PC-3 (cell line): ENCODE measurements at regions not wholly inside any gene's neighbourhood (a gene's known extent, or its start where the extent isn't known, plus 50 kb on each side); places are given as distances from the start of the nearest gene placed in this dataset.
A peak's percentile ranks its signal among the peaks of the same experiment; 100 is the strongest.
"Not testable (repeated sequence)": the region's sequence is repeated elsewhere in the genome, so short reads cannot be mapped to it uniquely, and the experiment has no call there.

Source experiments
- ATAC-seq: fragments of 200-7000 bp; cut with Tn5 transposase; 2 replicates; pipeline ENCODE4 v1.9.1; 2020; ENCODE audit warnings: mild to moderate bottlenecking, moderate library complexity
- BruUV-seq: library from RNA; stranded (reverse); fragments of 400-500 nt; replicated peaks from 2 replicates; lab custom pipeline; 2021; lab: Mats Ljungman, UMichigan
- CTCF ChIA-PET: fragments of 300-600 bp; sonication (Branson Sonifier 250); formaldehyde crosslinking; loops from one replicate; lab custom pipeline; 2022; ENCODE audit warnings: antibody characterized with exemption; lab: Charles Lee
- POLR2A ChIA-PET: fragments of 300-600 bp; sonication (Branson Sonifier 250); formaldehyde crosslinking; loops from one replicate; lab custom pipeline; 2022; ENCODE audit warnings: antibody characterized with exemption; ENCODE audit not compliant: unreplicated experiment; lab: Charles Lee
- DNase-seq: peaks from one replicate; pipeline ENCODE4 v3.0.0-alpha.2; 2015
- H2AFZ ChIP-seq: fragments of 300-600 bp; sonication (generic); 2 replicates; pipeline ENCODE4 v1.6.0; 2016; ENCODE audit warnings: antibody characterized with exemption, low read length
- H3F3A ChIP-seq: fragments of 300-600 bp; sonication (generic); one replicate; pipeline ENCODE4 v1.6.0; 2017; ENCODE audit warnings: antibody characterized with exemption, low read length, control low read depth, mild to moderate bottlenecking; ENCODE audit not compliant: unreplicated experiment
- H3K27ac ChIP-seq: fragments of 300-600 bp; sonication (generic); 2 replicates; pipeline ENCODE4 v1.5.1; 2016; ENCODE audit warnings: mild to moderate bottlenecking, low read length
- H3K27me3 ChIP-seq: fragments of 300-600 bp; sonication (generic); 2 replicates; pipeline ENCODE4 v1.6.1; 2016; ENCODE audit warnings: low read length, mixed read lengths
- H3K36me3 ChIP-seq: fragments of 300-600 bp; sonication (generic); 2 replicates; pipeline ENCODE4 v1.6.1; 2016; ENCODE audit warnings: low read depth, mixed run types, low read length, mixed read lengths
- H3K4me1 ChIP-seq: fragments of 300-600 bp; sonication (generic); 2 replicates; pipeline ENCODE4 v1.5.1; 2016; ENCODE audit warnings: low read length; ENCODE audit not compliant: insufficient read depth
- H3K4me2 ChIP-seq: fragments of 300-600 bp; sonication (generic); 2 replicates; pipeline ENCODE4 v1.6.0; 2016; ENCODE audit warnings: low read length
- H3K4me3 ChIP-seq: fragments of 300-600 bp; sonication (generic); 2 replicates; pipeline ENCODE4 v1.5.1; 2016; ENCODE audit warnings: mild to moderate bottlenecking, low read length, mixed read lengths
- H3K79me2 ChIP-seq: fragments of 300-600 bp; sonication (generic); 2 replicates; pipeline ENCODE4 v1.6.1; 2017; ENCODE audit warnings: low read length, mixed read lengths
- H3K9ac ChIP-seq: fragments of 300-600 bp; sonication (generic); 2 replicates; pipeline ENCODE4 v1.6.0; 2016; ENCODE audit warnings: mild to moderate bottlenecking, low read length
- H3K9me2 ChIP-seq: fragments of 300-600 bp; sonication (generic); replicated peaks from 2 replicates; pipeline ENCODE4 v1.6.1; 2016; ENCODE audit warnings: mixed run types, low read length, mixed read lengths
- H3K9me3 ChIP-seq: fragments of 300-600 bp; sonication (generic); 2 replicates; pipeline ENCODE4 v1.6.1; 2016; ENCODE audit warnings: low read length, mixed read lengths
- H4K20me1 ChIP-seq: fragments of 300-600 bp; sonication (generic); 2 replicates; pipeline ENCODE4 v1.6.1; 2016; ENCODE audit warnings: low read length, mixed read lengths
- EZH2 ChIP-seq: fragments of 300-600 bp; sonication (generic); IDR thresholded peaks from one replicate; pipeline ENCODE4 v1.6.1; 2017; ENCODE audit warnings: antibody characterized with exemption, mild to moderate bottlenecking, low read length; ENCODE audit not compliant: unreplicated experiment
- EZH2phosphoT487 ChIP-seq: fragments of 300-600 bp; sonication (generic); IDR thresholded peaks from 2 replicates; pipeline ENCODE4 v1.6.1; 2018; ENCODE audit warnings: mild to moderate bottlenecking, antibody characterized with exemption, low read length, borderline replicate concordance
- intact Hi-C: fragments of 100-400 bp; cut with micrococcal nuclease; formaldehyde crosslinking; loops from 2 replicates; pipeline ENCODE4 v1.9.0; 2023
- TF ChIP-seq, protein P1 (sequence below): fragments of 300-600 bp; sonication (generic); conservative IDR thresholded peaks from 2 replicates; pipeline ENCODE4 v1.5.1; 2017; ENCODE audit warnings: antibody characterized with exemption, low read depth, mild to moderate bottlenecking, low read length

DNA sequence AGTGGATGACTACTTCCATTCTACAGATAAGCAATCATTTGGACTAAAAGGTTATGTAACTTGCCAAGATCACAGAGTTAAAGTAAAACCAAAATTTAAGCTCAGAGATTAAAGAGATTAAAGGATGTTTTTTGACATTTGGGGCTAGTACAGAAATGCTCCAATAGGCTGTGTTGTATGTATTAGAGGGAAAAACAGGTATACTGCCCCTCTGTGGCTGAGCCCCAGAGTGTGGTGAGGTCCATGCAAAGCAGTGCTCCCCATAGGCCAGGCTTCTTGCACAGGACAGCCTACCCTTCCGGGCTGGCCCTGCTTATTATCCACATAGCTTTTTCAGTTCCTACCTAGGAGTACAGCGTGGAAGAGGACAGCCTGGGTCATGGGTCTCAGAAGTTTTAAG is 322.8 kb downstream of the POM121L12 start:
- BruUV-seq = no TSS peak
- intact Hi-C loops = no loop called here

DNA sequence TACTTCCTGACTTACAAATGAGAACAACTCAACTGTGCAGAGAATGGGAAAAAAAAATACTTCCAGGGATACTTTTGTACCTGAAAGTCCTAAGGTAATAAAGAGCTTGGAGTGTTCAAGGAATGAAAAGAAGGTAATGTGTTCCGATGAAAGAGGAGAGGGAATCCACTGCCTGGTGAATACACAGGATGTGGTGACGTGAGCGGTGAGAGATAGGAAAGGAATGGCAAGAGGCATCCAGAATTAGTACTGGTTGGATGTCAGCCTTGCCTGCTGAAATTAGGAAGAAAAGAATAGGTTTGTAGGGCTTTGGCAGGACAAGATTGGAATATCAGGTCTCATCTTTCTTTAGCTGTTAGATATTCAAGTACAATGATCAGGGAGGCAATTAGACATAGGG is 347.7 kb downstream of the POM121L12 start:
- Histone ChIP-seq H3F3A (no peaks in the 10 kb centered on the region), H2AFZ (no peak overlapping the region), H3K9me2 (no peaks in the 10 kb centered on the region), H3K4me3 (no peak overlapping the region), H3K36me3 (no peaks in the 10 kb centered on the region), H3K9ac (no peak overlapping the region), H4K20me1 (no peaks in the 10 kb centered on the region), H3K4me1 (no peaks in the 10 kb centered on the region), H3K27me3 (0 out of 2 replicates have a peak, but pooled peaks cover 4% of the 10 kb centered on the region), H3K4me2 (no peak overlapping the region), H3K27ac (no peak overlapping the region), H3K9me3 (no peaks in the 10 kb centered on the region), H3K79me2 (no peaks in the 10 kb centered on the region)
- CTCF ChIA-PET = no interaction called here
- DNase-seq (peak; percentile 26), ATAC-seq (peak; percentile 59)
- intact Hi-C loops = no loop called here
- POLR2A ChIA-PET = no interaction called here
- TF ChIP-seq EZH2phosphoT487 = no peak
- no peak for TF ChIP-seq EZH2
- TF ChIP-seq, protein P1, sequence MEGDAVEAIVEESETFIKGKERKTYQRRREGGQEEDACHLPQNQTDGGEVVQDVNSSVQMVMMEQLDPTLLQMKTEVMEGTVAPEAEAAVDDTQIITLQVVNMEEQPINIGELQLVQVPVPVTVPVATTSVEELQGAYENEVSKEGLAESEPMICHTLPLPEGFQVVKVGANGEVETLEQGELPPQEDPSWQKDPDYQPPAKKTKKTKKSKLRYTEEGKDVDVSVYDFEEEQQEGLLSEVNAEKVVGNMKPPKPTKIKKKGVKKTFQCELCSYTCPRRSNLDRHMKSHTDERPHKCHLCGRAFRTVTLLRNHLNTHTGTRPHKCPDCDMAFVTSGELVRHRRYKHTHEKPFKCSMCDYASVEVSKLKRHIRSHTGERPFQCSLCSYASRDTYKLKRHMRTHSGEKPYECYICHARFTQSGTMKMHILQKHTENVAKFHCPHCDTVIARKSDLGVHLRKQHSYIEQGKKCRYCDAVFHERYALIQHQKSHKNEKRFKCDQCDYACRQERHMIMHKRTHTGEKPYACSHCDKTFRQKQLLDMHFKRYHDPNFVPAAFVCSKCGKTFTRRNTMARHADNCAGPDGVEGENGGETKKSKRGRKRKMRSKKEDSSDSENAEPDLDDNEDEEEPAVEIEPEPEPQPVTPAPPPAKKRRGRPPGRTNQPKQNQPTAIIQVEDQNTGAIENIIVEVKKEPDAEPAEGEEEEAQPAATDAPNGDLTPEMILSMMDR = no peak
- BruUV-seq = no TSS peak

More for the DNA sequence above, 322.8 kb downstream of the POM121L12 start:
- no peaks in the 10 kb centered on the region for H3K36me3 ChIP-seq
- ChIA-PET CTCF (no interaction called here), POLR2A (no interaction called here)
- no peak overlapping the region for H3K4me2 ChIP-seq
- DNase-seq = no peak
- H2AFZ ChIP-seq = no peak overlapping the region
- H3K9me3 ChIP-seq = 0 out of 2 replicates have a peak, but pooled peaks cover 6% of the 10 kb centered on the region
- no peaks in the 10 kb centered on the region for H4K20me1 ChIP-seq
- no peak for ATAC-seq
- no peaks in the 10 kb centered on the region for H3K79me2 ChIP-seq
- H3K27ac ChIP-seq = no peak overlapping the region
- H3K9me2 ChIP-seq = no peaks in the 10 kb centered on the region
- H3K4me3 ChIP-seq = no peak overlapping the region
- H3K9ac ChIP-seq = no peak overlapping the region
- H3K27me3 ChIP-seq = no peaks in the 10 kb centered on the region
- TF ChIP-seq, protein P1 = no peak
- TF ChIP-seq EZH2 (no peak), EZH2phosphoT487 (no peak)
- H3K4me1 ChIP-seq = no peaks in the 10 kb centered on the region
- H3F3A ChIP-seq = no peaks in the 10 kb centered on the region

DNA sequence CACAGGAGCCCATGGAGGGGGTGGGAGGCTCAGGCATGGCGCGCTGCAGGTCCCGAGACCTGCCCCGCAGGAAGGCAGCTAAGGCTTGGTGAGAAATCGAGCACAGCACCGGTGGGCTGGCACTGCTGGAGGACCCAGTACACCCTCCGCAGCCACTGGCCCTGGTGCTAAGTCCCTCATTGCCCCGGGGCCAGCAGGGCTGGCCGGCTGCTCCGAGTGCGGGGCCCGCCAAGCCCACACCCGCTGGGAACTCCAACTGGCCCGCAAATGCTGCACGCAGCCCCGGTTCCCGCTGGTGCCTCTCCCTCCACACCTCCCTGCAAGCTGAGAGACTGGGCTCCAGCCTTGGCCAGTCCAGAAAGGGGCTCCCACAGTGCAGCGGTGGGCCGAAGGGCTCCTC is 349.8 kb downstream of the POM121L12 start:
- H3K4me3 ChIP-seq, CTCF ChIA-PET: not testable (repeated sequence)

More for the DNA sequence above, 349.8 kb downstream of the POM121L12 start:
- H3K36me3 ChIP-seq, DNase-seq, H3K27ac ChIP-seq, intact Hi-C loops, ATAC-seq, H4K20me1 ChIP-seq, H3K9me2 ChIP-seq, H3K79me2 ChIP-seq, POLR2A ChIA-PET, H3K9ac ChIP-seq, BruUV-seq, H3F3A ChIP-seq, H3K4me2 ChIP-seq, H3K27me3 ChIP-seq, H3K9me3 ChIP-seq, H2AFZ ChIP-seq, H3K4me1 ChIP-seq: not testable (repeated sequence)
